ENCODE measurements at regions not wholly inside any gene's neighbourhood (a gene's known extent, or its start where the extent isn't known, plus 50 kb on each side); places are given as distances from the start of the nearest gene placed in this dataset.
"Not testable (repeated sequence)": the region's sequence is repeated elsewhere in the genome, so short reads cannot be mapped to it uniquely, and the experiment has no call there.

- no peak for TF ChIP-seq POLR2A (IDR thresholded peaks at IDR 0.05)
- TF ChIP-seq CTCF (IDR thresholded peaks at IDR 0.05), result no peak
- Histone ChIP-seq H3K9me3 (no peaks in the 10 kb centered on the region), H3K4me3 (replicated peaks in 1 of 3) (no peak overlapping the region), H3K4me1 (no peaks in the 10 kb centered on the region), H3K27ac (no peak overlapping the region), H3K36me3 (no peaks in the 10 kb centered on the region), H3K27me3 (no peaks in the 10 kb centered on the region)
- no peak for DNase-seq
- WGBS, 2 donors, result 74 to 87% methylated on average over 11 to 22 of the region's 22 CpGs
- intact Hi-C loops (cut with DNase I), result no loop called here
Measured at GRCh38 chr6:4660377-4661321, 115.6 kb upstream of the CDYL start.

DNA sequence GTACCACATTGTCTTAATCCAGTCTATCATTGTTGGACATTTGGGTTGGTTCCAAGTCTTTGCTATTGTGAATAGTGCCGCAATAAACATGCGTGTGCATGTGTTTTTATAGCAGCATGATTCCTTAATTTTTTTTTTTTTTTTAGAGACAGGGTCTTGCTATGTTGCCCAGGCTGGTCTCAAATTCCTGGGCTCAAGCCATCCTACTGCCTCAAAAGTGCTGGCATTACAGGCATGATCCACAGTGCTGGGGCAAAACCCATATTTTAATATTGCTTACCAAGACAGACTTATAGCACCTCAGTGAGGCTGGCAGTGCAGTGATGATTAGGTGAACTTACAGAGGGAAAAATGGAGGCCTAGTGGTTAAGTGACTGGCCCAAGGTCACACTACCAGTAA, 116.5 kb upstream of the CDYL start:
- DNase-seq; H3K9me3 ChIP-seq; H3K27me3 ChIP-seq; H3K4me1 ChIP-seq; H3K27ac ChIP-seq; H3K4me3 ChIP-seq (replicated peaks in 1 of 3); H3K36me3 ChIP-seq; intact Hi-C loops (cut with DNase I): not testable (repeated sequence)
- WGBS, 2 donors, result 85 to 92% methylated on average over 2 of the region's 2 CpGs

DNA sequence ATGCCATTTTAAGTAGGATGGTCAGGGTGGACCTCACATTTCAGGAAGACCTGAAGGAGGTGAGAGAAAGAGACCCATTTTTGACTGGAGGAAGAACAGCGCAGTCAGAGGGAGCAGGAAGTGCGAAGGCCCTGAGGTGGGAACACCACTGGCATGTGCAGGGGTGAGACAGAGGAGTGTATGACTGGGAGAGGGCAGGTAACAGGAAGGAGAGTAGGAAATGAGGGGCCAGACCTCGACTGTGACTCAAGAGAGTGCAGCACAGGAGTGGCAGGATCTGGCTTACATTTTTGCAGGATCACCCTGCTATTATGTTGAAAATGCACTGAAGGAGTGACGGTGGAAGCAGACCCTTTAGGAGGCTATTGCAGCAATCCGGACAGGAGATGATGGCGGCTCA, 117.7 kb upstream of the CDYL start:
- H3K36me3 ChIP-seq, result no peaks in the 10 kb centered on the region
- no peak for DNase-seq
- H3K27ac ChIP-seq, result no peak overlapping the region
- 87 to 89% methylated on average over 6 of the region's 6 CpGs for WGBS, 2 donors
- no peaks in the 10 kb centered on the region for H3K27me3 ChIP-seq
- H3K4me3 ChIP-seq (replicated peaks in 1 of 3), result no peak overlapping the region
- TF ChIP-seq POLR2A (IDR thresholded peaks at IDR 0.05) (no peak), CTCF (IDR thresholded peaks at IDR 0.05) (no peak)
- intact Hi-C loops (cut with DNase I), result no loop called here
- no peaks in the 10 kb centered on the region for H3K9me3 ChIP-seq
- no peaks in the 10 kb centered on the region for H3K4me1 ChIP-seq

DNA sequence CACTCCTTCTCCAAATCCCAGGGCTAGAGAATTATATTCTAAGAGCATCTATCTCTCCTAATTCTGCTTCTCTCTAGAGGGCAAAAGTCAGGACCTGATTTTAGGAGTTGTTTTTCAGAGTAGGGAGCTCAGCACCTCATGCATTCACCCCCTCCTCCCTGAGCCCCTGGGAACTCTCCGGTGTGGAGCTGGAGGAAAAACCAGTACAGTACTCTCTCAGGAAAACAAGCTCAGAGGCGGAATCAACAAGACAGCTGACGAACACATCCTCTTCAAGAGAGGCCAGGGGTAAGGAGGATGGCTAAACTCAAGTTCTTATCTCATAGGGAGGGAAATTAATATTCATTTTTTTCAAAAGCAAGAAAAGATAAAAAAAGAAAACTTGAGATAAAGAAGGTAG, 120.1 kb upstream of the CDYL start:
- DNase-seq, result no peak
- Histone ChIP-seq H3K4me3 (replicated peaks in 1 of 3) (no peak overlapping the region), H3K27ac (no peak overlapping the region), H3K36me3 (no peaks in the 10 kb centered on the region), H3K27me3 (no peaks in the 10 kb centered on the region), H3K9me3 (no peaks in the 10 kb centered on the region), H3K4me1 (no peaks in the 10 kb centered on the region)
- intact Hi-C loops (cut with DNase I), result no loop called here
- no peak for TF ChIP-seq POLR2A (IDR thresholded peaks at IDR 0.05)
- TF ChIP-seq CTCF (IDR thresholded peaks at IDR 0.05), result no peak
- WGBS, 2 donors, result 71 to 72% methylated on average over 3 of the region's 3 CpGs

DNA sequence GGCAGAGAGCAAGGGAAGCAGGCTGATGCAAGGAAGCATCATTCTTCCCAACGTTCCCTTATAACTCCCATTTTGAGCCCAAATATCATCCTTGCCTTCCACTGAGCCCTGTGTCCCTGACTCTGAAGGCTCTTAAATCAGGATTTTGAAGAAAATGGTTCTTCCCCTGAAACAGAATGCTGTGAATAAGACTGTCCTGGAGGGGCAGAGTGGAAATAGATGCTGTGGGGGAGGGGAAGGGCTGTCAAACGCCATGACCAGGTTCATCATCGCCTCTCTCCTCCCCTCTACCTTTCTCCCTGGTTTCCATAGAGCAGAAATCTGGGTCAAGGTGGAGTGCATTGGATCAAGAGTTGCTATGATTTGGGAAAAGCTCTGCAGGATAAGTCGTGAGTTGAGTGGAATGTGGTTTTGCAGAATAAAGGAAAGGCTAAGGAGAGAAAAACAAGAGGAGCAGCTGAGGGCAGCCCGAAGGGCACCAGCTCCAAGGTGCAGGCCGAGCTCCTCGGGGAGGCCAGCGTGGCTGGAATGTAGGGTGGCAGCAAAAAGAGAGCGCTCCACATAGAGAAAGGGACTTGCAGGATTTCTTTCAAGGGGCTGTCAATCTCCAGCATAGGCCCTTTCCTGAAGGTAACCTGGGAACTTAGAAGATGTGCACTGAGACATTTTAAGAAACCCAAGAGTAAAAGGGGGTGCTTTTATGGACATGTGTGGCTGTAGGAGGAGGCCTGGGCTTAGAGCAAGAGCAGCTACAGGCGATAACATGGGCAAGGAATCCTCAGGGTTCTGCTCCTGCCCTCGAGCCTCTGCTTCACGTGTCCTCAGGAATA, 120.8 kb upstream of the CDYL start:
- Histone ChIP-seq H3K27ac (no peak overlapping the region), H3K4me1 (no peaks in the 10 kb centered on the region), H3K9me3 (no peaks in the 10 kb centered on the region), H3K4me3 (replicated peaks in 1 of 3) (no peak overlapping the region), H3K27me3 (no peaks in the 10 kb centered on the region), H3K36me3 (no peaks in the 10 kb centered on the region)
- intact Hi-C loops (cut with DNase I), result no loop called here
- 69 to 76% methylated on average over 12 of the region's 12 CpGs for WGBS, 2 donors
- no peak for DNase-seq
- no peak for TF ChIP-seq CTCF (IDR thresholded peaks at IDR 0.05)
- TF ChIP-seq POLR2A (IDR thresholded peaks at IDR 0.05), result no peak
